ENCODE measurements at regions not wholly inside any gene's neighbourhood (a gene's known extent, or its start where the extent isn't known, plus 50 kb on each side); places are given as distances from the start of the nearest gene placed in this dataset.

DNA sequence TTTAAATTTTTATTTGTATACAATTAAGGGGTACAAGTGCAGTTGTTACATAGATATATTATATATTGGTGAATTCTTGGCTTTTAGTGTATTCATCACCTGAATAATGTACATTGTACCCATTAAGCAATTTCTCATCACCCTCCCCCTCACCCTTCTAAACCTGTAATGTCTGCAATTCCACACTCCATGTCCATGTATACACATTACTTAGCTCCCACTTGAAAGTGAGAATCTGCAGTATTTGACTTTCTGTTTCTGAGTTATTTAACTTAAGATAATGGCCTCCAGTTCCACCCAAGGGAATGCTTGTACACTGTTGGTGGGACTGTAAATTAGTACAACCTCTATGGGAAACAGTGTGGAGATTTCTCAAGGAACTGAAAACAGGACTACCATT lies 383.2 kb upstream of the KCNMB2 start:
- TF ChIP-seq, protein P1, sequence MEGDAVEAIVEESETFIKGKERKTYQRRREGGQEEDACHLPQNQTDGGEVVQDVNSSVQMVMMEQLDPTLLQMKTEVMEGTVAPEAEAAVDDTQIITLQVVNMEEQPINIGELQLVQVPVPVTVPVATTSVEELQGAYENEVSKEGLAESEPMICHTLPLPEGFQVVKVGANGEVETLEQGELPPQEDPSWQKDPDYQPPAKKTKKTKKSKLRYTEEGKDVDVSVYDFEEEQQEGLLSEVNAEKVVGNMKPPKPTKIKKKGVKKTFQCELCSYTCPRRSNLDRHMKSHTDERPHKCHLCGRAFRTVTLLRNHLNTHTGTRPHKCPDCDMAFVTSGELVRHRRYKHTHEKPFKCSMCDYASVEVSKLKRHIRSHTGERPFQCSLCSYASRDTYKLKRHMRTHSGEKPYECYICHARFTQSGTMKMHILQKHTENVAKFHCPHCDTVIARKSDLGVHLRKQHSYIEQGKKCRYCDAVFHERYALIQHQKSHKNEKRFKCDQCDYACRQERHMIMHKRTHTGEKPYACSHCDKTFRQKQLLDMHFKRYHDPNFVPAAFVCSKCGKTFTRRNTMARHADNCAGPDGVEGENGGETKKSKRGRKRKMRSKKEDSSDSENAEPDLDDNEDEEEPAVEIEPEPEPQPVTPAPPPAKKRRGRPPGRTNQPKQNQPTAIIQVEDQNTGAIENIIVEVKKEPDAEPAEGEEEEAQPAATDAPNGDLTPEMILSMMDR (IDR thresholded peaks at IDR 0.05) = no peak

DNA sequence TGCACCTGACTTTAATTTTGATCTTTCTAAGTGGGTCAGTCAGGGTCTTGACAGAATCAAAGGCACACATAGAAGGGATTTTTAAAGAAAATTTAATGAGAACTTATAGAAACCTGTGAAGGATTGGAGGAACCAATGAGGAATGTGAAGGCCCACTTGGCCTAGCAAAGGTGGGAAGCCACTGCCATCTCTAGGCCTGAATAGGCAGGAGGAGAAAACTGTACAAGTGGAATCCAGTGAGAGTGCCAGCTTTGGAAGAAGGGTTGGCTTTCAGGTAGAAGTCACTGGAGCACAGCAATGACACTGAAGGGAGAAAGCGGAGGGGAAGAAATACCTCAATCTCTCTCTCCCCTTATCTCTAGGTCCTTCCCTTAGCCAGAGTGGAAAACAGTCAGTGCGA lies 380.7 kb upstream of the KCNMB2 start:
- TF ChIP-seq, protein P1 (IDR thresholded peaks at IDR 0.05) = no peak

DNA sequence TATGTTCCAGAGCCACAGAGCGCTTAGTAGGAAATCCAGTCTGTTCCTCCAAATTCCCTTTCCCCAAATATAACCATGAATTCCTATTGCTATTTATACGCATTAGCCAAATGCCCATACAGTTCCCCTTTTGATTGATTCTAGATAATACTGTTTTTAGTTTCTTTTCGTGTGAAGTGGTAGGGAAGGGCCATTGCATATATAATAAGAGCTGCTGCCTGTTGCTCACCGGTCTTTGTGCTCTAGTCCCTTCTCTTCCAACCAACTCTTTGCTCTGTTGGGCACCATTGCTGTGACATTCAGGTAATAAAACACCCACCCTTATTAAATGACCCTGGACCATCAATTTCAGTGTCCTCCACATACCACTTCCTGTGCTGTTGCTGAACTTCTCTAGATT lies 379.9 kb upstream of the KCNMB2 start:
- TF ChIP-seq, protein P1 (IDR thresholded peaks at IDR 0.05) = no peak

DNA sequence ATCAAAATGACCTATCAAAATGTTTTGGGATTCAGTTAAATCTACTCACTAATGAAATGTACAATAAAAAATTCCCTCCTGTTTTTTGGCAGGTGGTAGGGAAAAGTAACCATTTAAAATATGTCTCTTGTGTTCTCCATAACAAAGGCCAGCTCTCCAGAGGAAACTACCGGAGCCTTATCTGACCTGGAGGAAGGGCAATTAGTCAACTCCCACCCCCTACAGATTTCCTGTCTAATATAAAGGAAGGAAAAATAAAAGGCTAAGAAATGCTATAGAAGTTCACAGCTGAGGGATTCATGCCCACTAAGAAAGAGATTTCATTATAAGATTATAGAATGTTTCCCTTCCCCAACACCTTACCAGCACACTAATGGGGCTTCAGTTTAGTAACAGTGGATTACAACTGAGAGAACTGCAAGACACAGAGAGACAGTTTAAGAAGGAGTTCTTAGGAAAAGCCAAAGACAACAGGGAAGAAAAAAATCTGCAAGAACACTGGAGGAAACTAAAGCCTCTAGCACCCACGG lies 376.5 kb upstream of the KCNMB2 start:
- TF ChIP-seq, protein P1 (IDR thresholded peaks at IDR 0.05) = no peak

DNA sequence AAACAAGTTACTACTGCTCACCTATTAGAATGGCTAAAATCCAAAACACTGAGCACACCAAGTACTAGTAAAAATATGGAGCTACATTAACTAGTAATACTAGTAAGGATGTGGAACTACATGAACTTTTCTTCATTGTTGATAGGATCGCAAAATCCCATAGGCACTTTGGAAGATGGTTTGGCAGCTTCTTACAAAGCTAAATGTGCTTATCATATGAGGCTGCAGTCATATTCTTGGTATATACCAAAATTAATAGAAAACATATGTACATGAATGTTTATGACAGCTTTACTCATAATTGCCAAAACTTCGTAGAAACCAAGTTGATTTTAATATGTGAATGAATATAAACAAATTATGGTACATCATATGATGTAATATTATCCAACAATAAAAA lies 366.8 kb upstream of the KCNMB2 start:
- TF ChIP-seq, protein P1 (IDR thresholded peaks at IDR 0.05) = no peak

DNA sequence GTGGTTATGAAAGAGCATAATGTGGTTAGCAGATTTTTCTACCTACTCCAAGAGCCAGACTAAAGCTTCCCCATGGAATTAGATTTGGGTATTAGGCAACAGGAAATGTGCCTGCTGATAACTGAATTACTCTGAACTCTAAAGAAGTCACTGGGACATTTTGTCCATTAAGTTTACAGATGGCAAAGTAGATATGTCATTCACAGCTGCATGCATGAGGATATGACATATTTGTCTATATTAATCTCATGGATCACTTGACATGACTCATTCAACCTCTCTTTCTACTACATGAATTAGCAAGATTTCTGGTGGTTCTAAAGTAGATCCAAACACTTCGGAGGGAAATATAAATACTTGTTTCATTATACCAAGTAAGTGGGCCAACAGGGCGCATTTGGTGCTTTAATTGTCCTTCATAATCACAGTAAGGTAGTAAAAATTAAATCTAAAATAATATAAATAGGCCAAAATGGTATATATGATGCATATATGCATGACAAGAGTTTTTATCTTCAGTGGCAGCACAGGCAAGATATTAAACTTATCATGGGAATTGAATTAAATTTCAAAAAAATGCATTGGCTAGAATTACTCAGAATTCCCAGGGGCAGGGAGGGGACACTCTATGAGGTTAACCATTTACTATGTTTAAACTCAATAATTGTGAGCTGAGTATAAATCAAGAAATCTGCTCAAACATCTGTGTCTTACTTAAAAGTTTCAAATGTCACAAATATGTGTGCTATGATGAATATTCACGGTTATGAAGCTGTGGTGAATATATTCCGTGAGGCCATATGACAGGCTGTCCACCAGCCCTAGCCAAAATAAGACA lies 365.3 kb upstream of the KCNMB2 start:
- TF ChIP-seq, protein P1 (IDR thresholded peaks at IDR 0.05) = no peak

DNA sequence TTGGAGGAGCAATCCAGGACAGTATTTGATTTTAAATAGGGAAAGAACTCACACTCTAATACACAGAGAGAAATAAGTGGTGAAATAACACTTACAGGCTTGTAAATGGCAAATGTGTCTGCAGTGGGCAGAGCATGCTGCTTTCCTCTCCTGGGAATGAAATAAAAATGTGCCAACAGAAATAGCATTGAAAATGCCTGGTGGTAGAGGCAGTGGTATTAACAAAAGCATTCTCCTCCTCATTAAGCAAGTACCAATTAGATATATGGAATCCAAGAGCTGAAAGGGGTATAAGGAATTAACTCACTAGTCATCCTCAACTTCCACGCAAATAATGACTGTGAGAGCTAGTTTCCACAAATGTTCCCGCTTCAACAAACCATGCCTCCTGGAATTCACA lies 364.1 kb upstream of the KCNMB2 start:
- TF ChIP-seq, protein P1 (IDR thresholded peaks at IDR 0.05) = no peak

All from LNCAP (cell line).